ENCODE measurements at regions not wholly inside any gene's neighbourhood (a gene's known extent, or its start where the extent isn't known, plus 50 kb on each side); places are given as distances from the start of the nearest gene placed in this dataset.

DNA sequence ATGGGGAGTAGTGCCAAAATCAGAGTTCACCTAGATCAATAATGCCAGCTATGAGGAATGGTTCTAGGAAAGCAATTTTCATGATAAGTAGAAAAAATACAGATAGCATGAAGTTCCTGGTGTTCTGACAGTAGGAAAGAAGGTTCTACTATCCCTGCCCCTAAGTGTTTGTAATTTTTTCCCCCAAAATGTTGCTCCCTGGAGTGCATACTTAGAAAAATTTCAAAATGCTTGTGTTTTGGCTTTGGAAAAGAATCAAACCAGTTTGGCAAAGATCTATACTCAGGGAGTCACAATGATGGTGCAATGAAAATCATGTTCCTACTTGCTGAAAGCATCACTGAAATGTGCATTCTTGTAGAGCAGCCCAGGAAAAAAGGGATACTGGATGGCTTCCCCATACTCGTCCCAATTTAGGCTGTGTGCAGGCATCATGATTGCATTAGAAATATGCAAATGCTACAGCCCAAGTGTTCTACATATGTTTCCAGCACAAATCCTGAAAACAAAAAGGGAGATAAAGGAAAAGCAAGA, 74.7 kb downstream of the LPAR4 start:
- Histone ChIP-seq H4K20me1 (ENCODE audit: control insufficient read depth, insufficient read depth, low read depth, low read length) (no peaks in the 10 kb centered on the region), H3K27me3 (ENCODE audit: control insufficient read depth, low read length) (no peaks in the 10 kb centered on the region), H3K9me2 (replicated peaks; ENCODE audit: control insufficient read depth, low read length) (no peaks in the 10 kb centered on the region), H3K4me3 (ENCODE audit: low read length) (no peak overlapping the region), H3K4me2 (ENCODE audit: low read length) (no peak overlapping the region), H3K79me2 (ENCODE audit: control insufficient read depth, low read length) (no peaks in the 10 kb centered on the region), H3K4me1 (ENCODE audit: control insufficient read depth, low read length) (no peaks in the 10 kb centered on the region), H3F3A (ENCODE audit: control insufficient read depth, insufficient read depth) (no peaks in the 10 kb centered on the region), H3K27ac (ENCODE audit: low read depth, low read length) (no peak overlapping the region), H3K36me3 (ENCODE audit: control insufficient read depth, low read length) (no peaks in the 10 kb centered on the region), H3K9me3 (ENCODE audit: control insufficient read depth, insufficient read depth, low read length) (no peaks in the 10 kb centered on the region)
- no peak for TF ChIP-seq EZH2phosphoT487 (IDR thresholded peaks at IDR 0.05; ENCODE audit: borderline replicate concordance, low read length)
- TF ChIP-seq, protein P1, sequence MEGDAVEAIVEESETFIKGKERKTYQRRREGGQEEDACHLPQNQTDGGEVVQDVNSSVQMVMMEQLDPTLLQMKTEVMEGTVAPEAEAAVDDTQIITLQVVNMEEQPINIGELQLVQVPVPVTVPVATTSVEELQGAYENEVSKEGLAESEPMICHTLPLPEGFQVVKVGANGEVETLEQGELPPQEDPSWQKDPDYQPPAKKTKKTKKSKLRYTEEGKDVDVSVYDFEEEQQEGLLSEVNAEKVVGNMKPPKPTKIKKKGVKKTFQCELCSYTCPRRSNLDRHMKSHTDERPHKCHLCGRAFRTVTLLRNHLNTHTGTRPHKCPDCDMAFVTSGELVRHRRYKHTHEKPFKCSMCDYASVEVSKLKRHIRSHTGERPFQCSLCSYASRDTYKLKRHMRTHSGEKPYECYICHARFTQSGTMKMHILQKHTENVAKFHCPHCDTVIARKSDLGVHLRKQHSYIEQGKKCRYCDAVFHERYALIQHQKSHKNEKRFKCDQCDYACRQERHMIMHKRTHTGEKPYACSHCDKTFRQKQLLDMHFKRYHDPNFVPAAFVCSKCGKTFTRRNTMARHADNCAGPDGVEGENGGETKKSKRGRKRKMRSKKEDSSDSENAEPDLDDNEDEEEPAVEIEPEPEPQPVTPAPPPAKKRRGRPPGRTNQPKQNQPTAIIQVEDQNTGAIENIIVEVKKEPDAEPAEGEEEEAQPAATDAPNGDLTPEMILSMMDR (IDR thresholded peaks at IDR 0.05; ENCODE audit: low read depth, low read length, poor library complexity, severe bottlenecking) = no peak

DNA sequence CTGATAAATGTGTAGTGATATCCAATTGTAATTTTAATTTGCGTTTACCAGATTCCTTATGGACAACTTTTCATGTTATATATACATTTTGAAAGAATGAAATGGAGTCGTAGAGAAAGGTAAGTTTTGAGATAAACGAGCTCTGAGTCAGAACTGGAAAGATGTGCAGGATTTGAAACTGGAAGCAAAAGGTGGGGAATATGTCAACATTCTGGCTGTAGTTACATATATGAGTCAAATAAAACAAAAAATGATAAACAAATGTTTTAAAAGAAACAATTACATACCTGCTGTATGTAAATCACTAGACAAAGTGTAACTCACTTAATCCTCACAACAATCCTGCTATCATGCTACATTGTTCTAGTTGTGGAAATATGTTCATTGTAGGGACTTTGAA, 84.0 kb downstream of the LPAR4 start:
- Histone ChIP-seq H3K4me3 (ENCODE audit: low read length) (no peak overlapping the region), H3K27ac (ENCODE audit: low read depth, low read length) (no peak overlapping the region), H3K4me2 (ENCODE audit: low read length) (no peak overlapping the region), H3K79me2 (ENCODE audit: control insufficient read depth, low read length) (no peaks in the 10 kb centered on the region), H3K9me2 (replicated peaks; ENCODE audit: control insufficient read depth, low read length) (no peaks in the 10 kb centered on the region), H3K4me1 (ENCODE audit: control insufficient read depth, low read length) (no peaks in the 10 kb centered on the region), H4K20me1 (ENCODE audit: control insufficient read depth, insufficient read depth, low read depth, low read length) (no peaks in the 10 kb centered on the region), H3K27me3 (ENCODE audit: control insufficient read depth, low read length) (no peaks in the 10 kb centered on the region), H3K36me3 (ENCODE audit: control insufficient read depth, low read length) (no peaks in the 10 kb centered on the region), H3F3A (ENCODE audit: control insufficient read depth, insufficient read depth) (no peaks in the 10 kb centered on the region), H3K9me3 (ENCODE audit: control insufficient read depth, insufficient read depth, low read length) (no peaks in the 10 kb centered on the region)
- TF ChIP-seq EZH2phosphoT487 (IDR thresholded peaks at IDR 0.05; ENCODE audit: borderline replicate concordance, low read length) = no peak
- TF ChIP-seq, protein P1 (IDR thresholded peaks at IDR 0.05; ENCODE audit: low read depth, low read length, poor library complexity, severe bottlenecking) = no peak

DNA sequence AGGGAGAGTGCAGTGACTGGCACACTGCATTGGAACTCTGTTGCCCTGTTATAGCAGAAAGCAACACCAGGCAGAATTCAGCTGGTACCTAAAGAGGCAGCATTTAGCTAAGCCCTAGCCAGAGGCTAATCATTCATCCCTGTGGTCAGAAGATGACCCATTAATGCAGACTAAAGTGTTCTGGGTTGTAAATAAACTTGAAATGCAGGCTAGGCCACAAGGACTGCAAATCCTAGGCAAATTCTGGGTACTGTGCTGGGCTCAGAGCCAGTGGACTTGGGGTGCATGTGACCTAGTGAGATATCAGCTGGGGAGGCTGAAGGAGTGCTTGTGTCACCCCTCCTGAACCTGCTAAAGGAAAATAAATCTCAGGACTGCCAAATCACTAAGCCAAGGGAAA, 91.2 kb downstream of the LPAR4 start:
- Histone ChIP-seq H3K9me2 (replicated peaks; ENCODE audit: control insufficient read depth, low read length) (no peaks in the 10 kb centered on the region), H4K20me1 (ENCODE audit: control insufficient read depth, insufficient read depth, low read depth, low read length) (no peaks in the 10 kb centered on the region), H3K9me3 (ENCODE audit: control insufficient read depth, insufficient read depth, low read length) (no peaks in the 10 kb centered on the region), H3K4me1 (ENCODE audit: control insufficient read depth, low read length) (no peaks in the 10 kb centered on the region), H3K4me3 (ENCODE audit: low read length) (no peak overlapping the region), H3K79me2 (ENCODE audit: control insufficient read depth, low read length) (no peaks in the 10 kb centered on the region), H3F3A (ENCODE audit: control insufficient read depth, insufficient read depth) (no peaks in the 10 kb centered on the region), H3K27ac (ENCODE audit: low read depth, low read length) (no peak overlapping the region), H3K27me3 (ENCODE audit: control insufficient read depth, low read length) (no peaks in the 10 kb centered on the region), H3K4me2 (ENCODE audit: low read length) (no peak overlapping the region), H3K36me3 (ENCODE audit: control insufficient read depth, low read length) (no peaks in the 10 kb centered on the region)
- TF ChIP-seq, protein P1 (IDR thresholded peaks at IDR 0.05; ENCODE audit: low read depth, low read length, poor library complexity, severe bottlenecking) = no peak
- TF ChIP-seq EZH2phosphoT487 (IDR thresholded peaks at IDR 0.05; ENCODE audit: borderline replicate concordance, low read length) = no peak

All from DOHH2 (cell line).